K562 (cell line): ENCODE measurements at regions not wholly inside any gene's neighbourhood (a gene's known extent, or its start where the extent isn't known, plus 50 kb on each side); places are given as distances from the start of the nearest gene placed in this dataset.

Experiments used
- ATAC-seq: fragments of 200-7000 bp; cut with Tn5 transposase; 3 replicates; pipeline ENCODE4 v1.9.1; 2020; ENCODE audit warnings: moderate library complexity
- BruUV-seq: library from RNA; stranded (reverse); fragments of 400-500 nt; replicated peaks from 2 replicates; lab custom pipeline; 2021; lab: Mats Ljungman, UMichigan
- CTCF ChIA-PET: fragments of 300-600 bp; formaldehyde crosslinking; extraction: SDS; loops from one replicate; lab custom pipeline; 2021; ENCODE audit warnings: low intra/inter-chr PET ratio; lab: Yijun Ruan, JAX
- POLR2A ChIA-PET: fragments of 300-600, 350-650 bp; sonication (Branson Sonifier 250); formaldehyde crosslinking; extraction: SDS; loops from one replicate; lab custom pipeline; 2021; ENCODE audit warnings: antibody characterized with exemption, inconsistent platforms; lab: Yijun Ruan, JAX
- DNase-seq, 4 experiments: peaks; one replicate each; pipeline versions ENCODE4 v3.0.0 to v3.0.0-alpha.2; 2011 to 2018; ENCODE audit warnings: low spot score in 3 of 4, mixed read lengths in 3 of 4; ENCODE audit errors: extremely low read depth in 1 of 4
- FAIRE-seq: peaks from 2 replicates; lab custom pipeline; 2011; peaks lifted over from hg19 to GRCh38; lab: Jason Lieb, UNC
- H2AFZ ChIP-seq: 2 replicates; pipeline ENCODE4 v1.6.0; 2011; ENCODE audit warnings: low read depth, low read length, control low read depth, inconsistent platforms
- H3K27ac ChIP-seq: fragments of 200-600 bp; 3 replicates; pipeline ENCODE4 v1.8.0; 2011; ENCODE audit warnings: low read depth, mild to moderate bottlenecking, control low read depth, inconsistent platforms, low read length, moderate library complexity, mixed read lengths; ENCODE audit errors: extremely low read depth
- H3K27me3 ChIP-seq, 2 experiments: fragments of 300-600 bp in 1 of 2; 2 replicates in 1 of 2; 3 replicates in 1 of 2; pipeline versions ENCODE4 v1.6.0 to v1.8.0; 2011; ENCODE audit warnings: inconsistent platforms in 2 of 2, low read length in 2 of 2, mild to moderate bottlenecking in 1 of 2, mixed read lengths in 1 of 2, moderate library complexity in 1 of 2; ENCODE audit not compliant: control insufficient read depth in 2 of 2, insufficient read depth in 2 of 2
- H3K36me3 ChIP-seq: fragments of 300-600 bp; 3 replicates; pipeline ENCODE4 v1.8.0; 2011; ENCODE audit warnings: mild to moderate bottlenecking, low read length, inconsistent platforms; ENCODE audit not compliant: control insufficient read depth, insufficient read depth
- H3K4me1 ChIP-seq, 2 experiments: fragments of 200-600 bp in 1 of 2; replicated peaks in 1 of 2; 2 replicates in 1 of 2; 3 replicates in 1 of 2; pipeline versions ENCODE4 v1.5.1 to v1.8.0; 2011; ENCODE audit warnings: inconsistent platforms in 2 of 2, low read length in 2 of 2, mild to moderate bottlenecking in 1 of 2, mixed read lengths in 1 of 2, moderate library complexity in 1 of 2; ENCODE audit not compliant: control insufficient read depth in 2 of 2, insufficient read depth in 2 of 2
- H3K4me2 ChIP-seq: 2 replicates; pipeline ENCODE4 v1.6.1; 2011; ENCODE audit warnings: low read length, control low read depth, inconsistent platforms, mixed read lengths; ENCODE audit not compliant: insufficient read depth
- H3K4me3 ChIP-seq: fragments of 200-600 bp; sonication (generic), shearing (Covaris generic); 2 replicates; pipeline ENCODE4 v1.5.1; 2016; ENCODE audit warnings: control low read depth, inconsistent platforms
- H3K79me2 ChIP-seq: fragments of 200-600 bp; 3 replicates; pipeline ENCODE4 v1.8.0; 2011; ENCODE audit warnings: low read length, inconsistent platforms; ENCODE audit not compliant: control insufficient read depth, insufficient read depth
- H3K9ac ChIP-seq, 2 experiments: 2 replicates each; pipeline versions ENCODE4 v1.6.0 to v1.6.1; 2011; ENCODE audit warnings: low read depth in 2 of 2, low read length in 2 of 2, control low read depth in 1 of 2, inconsistent platforms in 1 of 2, mild to moderate bottlenecking in 1 of 2, mixed read lengths in 1 of 2; ENCODE audit not compliant: insufficient read depth in 1 of 2
- H3K9me1 ChIP-seq: one replicate; pipeline ENCODE4 v1.6.0; 2011; ENCODE audit warnings: inconsistent platforms, mild to moderate bottlenecking, low read length, moderate library complexity; ENCODE audit not compliant: control insufficient read depth, insufficient read depth
- H3K9me3 ChIP-seq: replicated peaks from 2 replicates; pipeline ENCODE4 v1.5.1; 2011; ENCODE audit warnings: low read depth, low read length, inconsistent platforms; ENCODE audit not compliant: control insufficient read depth, insufficient read depth
- H4K20me1 ChIP-seq: replicated peaks from 2 replicates; pipeline ENCODE4 v1.6.1; 2011; ENCODE audit warnings: low read length, inconsistent platforms, mixed read lengths; ENCODE audit not compliant: control insufficient read depth, insufficient read depth
- ARNT ChIP-seq, 2 experiments: fragments of 450-650 bp; IDR thresholded peaks; 2 replicates each; pipeline ENCODE4 v1.6.1; 2016; ENCODE audit warnings: mild to moderate bottlenecking in 1 of 2
- ATF2 ChIP-seq: sonication (generic); formaldehyde crosslinking; IDR thresholded peaks from 2 replicates; pipeline ENCODE4 v1.8.1; 2022; ENCODE audit warnings: missing genetic modification reagents
- ATF6 ChIP-seq: sonication (generic); formaldehyde crosslinking; IDR thresholded peaks from 2 replicates; pipeline ENCODE4 v1.4.0; 2020; ENCODE audit warnings: mild to moderate bottlenecking, missing genetic modification reagents
- LCOR ChIP-seq: sonication (generic); formaldehyde crosslinking; IDR thresholded peaks from 2 replicates; pipeline ENCODE4 v1.8.0; 2022; ENCODE audit warnings: mild to moderate bottlenecking, missing genetic modification reagents
- WGBS: fragments of 100-300 bp; shearing (Covaris generic); methylation state at CpG from one replicate; pipeline ENCODE4 v1.1.6; 2016; ENCODE audit warnings: low coverage, mixed read lengths; ENCODE audit not compliant: insufficient coverage; ENCODE audit errors: missing lambda C conversion rate; 5-methylcytosine and 5-hydroxymethylcytosine counted together
- in situ Hi-C: fragments of 300-500 bp; cut with MboI; formaldehyde crosslinking; loops from 4 replicates; pipeline ENCODE4 v1.15.0; 2018; ENCODE audit warnings: inconsistent platforms, mixed read lengths
- intact Hi-C: fragments of 100-400 bp; cut with micrococcal nuclease; formaldehyde crosslinking; loops from 2 replicates; pipeline ENCODE4 v1.14.2; 2022
- TF ChIP-seq, protein P1 (sequence below), 2 experiments: fragments of 450-650 bp in 1 of 2; IDR thresholded peaks; 2 replicates each; pipeline ENCODE4 v1.6.1; 2011 to 2017; ENCODE audit warnings: low read depth in 2 of 2, antibody characterized with exemption in 1 of 2, borderline replicate concordance in 1 of 2, low read length in 1 of 2, mild to moderate bottlenecking in 1 of 2, mixed read lengths in 1 of 2; ENCODE audit not compliant: control insufficient read depth in 1 of 2

GRCh38 chr4:167443841-167444240, 209.5 kb upstream of the SPOCK3 start:
- in situ Hi-C loops, result no loop called here
- intact Hi-C loops, result no loop called here
- Histone ChIP-seq H3K79me2 (no peaks in the 10 kb centered on the region), H3K27ac (no peak overlapping the region), H2AFZ (no peak overlapping the region), H4K20me1 (no peaks in the 10 kb centered on the region), H3K27me3 (no peaks in the 10 kb centered on the region), H3K4me1 (no peaks in the 10 kb centered on the region), H3K9ac (no peak overlapping the region), H3K9me3 (no peaks in the 10 kb centered on the region), H3K36me3 (no peaks in the 10 kb centered on the region), H3K9me1 (no peaks in the 10 kb centered on the region), H3K4me3 (no peak overlapping the region), H3K4me2 (no peak overlapping the region)
- ATAC-seq, result no peak
- no peak for DNase-seq
- POLR2A ChIA-PET, result no interaction called here
- no peak for FAIRE-seq
- BruUV-seq, result no TSS peak
- CTCF ChIA-PET, result no interaction called here
- WGBS, result 4% methylated on average over 2 of the region's 2 CpGs
- TF ChIP-seq ARNT (IDR thresholded peaks at IDR 0.05) (no peak), ATF2 (no peak), ATF6 (CRISPR knock-in tag) (no peak), LCOR (CRISPR knock-in tag) (no peak)
- TF ChIP-seq, protein P1, sequence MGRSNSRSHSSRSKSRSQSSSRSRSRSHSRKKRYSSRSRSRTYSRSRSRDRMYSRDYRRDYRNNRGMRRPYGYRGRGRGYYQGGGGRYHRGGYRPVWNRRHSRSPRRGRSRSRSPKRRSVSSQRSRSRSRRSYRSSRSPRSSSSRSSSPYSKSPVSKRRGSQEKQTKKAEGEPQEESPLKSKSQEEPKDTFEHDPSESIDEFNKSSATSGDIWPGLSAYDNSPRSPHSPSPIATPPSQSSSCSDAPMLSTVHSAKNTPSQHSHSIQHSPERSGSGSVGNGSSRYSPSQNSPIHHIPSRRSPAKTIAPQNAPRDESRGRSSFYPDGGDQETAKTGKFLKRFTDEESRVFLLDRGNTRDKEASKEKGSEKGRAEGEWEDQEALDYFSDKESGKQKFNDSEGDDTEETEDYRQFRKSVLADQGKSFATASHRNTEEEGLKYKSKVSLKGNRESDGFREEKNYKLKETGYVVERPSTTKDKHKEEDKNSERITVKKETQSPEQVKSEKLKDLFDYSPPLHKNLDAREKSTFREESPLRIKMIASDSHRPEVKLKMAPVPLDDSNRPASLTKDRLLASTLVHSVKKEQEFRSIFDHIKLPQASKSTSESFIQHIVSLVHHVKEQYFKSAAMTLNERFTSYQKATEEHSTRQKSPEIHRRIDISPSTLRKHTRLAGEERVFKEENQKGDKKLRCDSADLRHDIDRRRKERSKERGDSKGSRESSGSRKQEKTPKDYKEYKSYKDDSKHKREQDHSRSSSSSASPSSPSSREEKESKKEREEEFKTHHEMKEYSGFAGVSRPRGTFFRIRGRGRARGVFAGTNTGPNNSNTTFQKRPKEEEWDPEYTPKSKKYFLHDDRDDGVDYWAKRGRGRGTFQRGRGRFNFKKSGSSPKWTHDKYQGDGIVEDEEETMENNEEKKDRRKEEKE (IDR thresholded peaks at IDR 0.05; ENCODE audit: borderline replicate concordance in 1 of 2, control insufficient read depth in 1 of 2, low read depth in 2 of 2, low read length in 1 of 2), result no peak
